ENCODE measurements at regions not wholly inside any gene's neighbourhood (a gene's known extent, or its start where the extent isn't known, plus 50 kb on each side); places are given as distances from the start of the nearest gene placed in this dataset.

- TF ChIP-seq EZH2 (IDR thresholded peaks at IDR 0.05; ENCODE audit: low read length, unreplicated experiment): no peak
- TF ChIP-seq, protein P1, sequence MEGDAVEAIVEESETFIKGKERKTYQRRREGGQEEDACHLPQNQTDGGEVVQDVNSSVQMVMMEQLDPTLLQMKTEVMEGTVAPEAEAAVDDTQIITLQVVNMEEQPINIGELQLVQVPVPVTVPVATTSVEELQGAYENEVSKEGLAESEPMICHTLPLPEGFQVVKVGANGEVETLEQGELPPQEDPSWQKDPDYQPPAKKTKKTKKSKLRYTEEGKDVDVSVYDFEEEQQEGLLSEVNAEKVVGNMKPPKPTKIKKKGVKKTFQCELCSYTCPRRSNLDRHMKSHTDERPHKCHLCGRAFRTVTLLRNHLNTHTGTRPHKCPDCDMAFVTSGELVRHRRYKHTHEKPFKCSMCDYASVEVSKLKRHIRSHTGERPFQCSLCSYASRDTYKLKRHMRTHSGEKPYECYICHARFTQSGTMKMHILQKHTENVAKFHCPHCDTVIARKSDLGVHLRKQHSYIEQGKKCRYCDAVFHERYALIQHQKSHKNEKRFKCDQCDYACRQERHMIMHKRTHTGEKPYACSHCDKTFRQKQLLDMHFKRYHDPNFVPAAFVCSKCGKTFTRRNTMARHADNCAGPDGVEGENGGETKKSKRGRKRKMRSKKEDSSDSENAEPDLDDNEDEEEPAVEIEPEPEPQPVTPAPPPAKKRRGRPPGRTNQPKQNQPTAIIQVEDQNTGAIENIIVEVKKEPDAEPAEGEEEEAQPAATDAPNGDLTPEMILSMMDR (conservative IDR thresholded peaks at IDR 0.05; ENCODE audit: low read depth, low read length): no peak
- TF ChIP-seq EZH2phosphoT487 (IDR thresholded peaks at IDR 0.05; ENCODE audit: borderline replicate concordance, low read length): no peak
Observed at GRCh38 chr2:180101846-180102245, 94.7 kb upstream of the CWC22 start.
